ENCODE measurements at regions not wholly inside any gene's neighbourhood (a gene's known extent, or its start where the extent isn't known, plus 50 kb on each side); places are given as distances from the start of the nearest gene placed in this dataset.

DNA sequence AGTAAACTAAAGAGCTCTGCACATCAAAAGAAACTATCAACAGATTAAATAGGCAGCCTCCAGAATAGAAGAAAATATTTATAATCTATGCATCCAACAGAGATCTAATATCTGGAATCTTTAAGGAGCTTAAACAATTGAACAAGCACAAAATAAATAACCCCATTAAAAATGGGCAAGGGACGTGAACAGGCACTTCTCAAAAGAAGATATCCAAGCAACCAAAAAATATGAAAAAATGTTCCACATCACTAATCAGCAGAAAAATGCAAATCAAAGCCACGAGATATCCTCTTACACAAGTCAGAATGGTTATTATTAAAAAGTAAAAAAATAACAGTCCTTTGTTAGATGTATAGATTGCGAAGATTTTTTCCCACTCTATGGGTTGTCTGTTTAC lies 109.1 kb upstream of the TRPC7 start:
- TF ChIP-seq GLIS3 (CRISPR knock-in tag; IDR thresholded peaks at IDR 0.05): no peak
- no peak for TF ChIP-seq RARB (CRISPR knock-in tag; IDR thresholded peaks at IDR 0.05)
- no peak for TF ChIP-seq ISL1 (CRISPR knock-in tag; IDR thresholded peaks at IDR 0.05)
- TF ChIP-seq, protein P1, sequence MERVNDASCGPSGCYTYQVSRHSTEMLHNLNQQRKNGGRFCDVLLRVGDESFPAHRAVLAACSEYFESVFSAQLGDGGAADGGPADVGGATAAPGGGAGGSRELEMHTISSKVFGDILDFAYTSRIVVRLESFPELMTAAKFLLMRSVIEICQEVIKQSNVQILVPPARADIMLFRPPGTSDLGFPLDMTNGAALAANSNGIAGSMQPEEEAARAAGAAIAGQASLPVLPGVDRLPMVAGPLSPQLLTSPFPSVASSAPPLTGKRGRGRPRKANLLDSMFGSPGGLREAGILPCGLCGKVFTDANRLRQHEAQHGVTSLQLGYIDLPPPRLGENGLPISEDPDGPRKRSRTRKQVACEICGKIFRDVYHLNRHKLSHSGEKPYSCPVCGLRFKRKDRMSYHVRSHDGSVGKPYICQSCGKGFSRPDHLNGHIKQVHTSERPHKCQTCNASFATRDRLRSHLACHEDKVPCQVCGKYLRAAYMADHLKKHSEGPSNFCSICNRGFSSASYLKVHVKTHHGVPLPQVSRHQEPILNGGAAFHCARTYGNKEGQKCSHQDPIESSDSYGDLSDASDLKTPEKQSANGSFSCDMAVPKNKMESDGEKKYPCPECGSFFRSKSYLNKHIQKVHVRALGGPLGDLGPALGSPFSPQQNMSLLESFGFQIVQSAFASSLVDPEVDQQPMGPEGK (CRISPR knock-in tag; IDR thresholded peaks at IDR 0.05; ENCODE audit: borderline replicate concordance): no peak
- no peak for TF ChIP-seq SNAI2 (CRISPR knock-in tag; IDR thresholded peaks at IDR 0.05)
- no peak for TF ChIP-seq BACH2 (CRISPR knock-in tag; IDR thresholded peaks at IDR 0.05; ENCODE audit: borderline replicate concordance)
- TF ChIP-seq, protein P2, sequence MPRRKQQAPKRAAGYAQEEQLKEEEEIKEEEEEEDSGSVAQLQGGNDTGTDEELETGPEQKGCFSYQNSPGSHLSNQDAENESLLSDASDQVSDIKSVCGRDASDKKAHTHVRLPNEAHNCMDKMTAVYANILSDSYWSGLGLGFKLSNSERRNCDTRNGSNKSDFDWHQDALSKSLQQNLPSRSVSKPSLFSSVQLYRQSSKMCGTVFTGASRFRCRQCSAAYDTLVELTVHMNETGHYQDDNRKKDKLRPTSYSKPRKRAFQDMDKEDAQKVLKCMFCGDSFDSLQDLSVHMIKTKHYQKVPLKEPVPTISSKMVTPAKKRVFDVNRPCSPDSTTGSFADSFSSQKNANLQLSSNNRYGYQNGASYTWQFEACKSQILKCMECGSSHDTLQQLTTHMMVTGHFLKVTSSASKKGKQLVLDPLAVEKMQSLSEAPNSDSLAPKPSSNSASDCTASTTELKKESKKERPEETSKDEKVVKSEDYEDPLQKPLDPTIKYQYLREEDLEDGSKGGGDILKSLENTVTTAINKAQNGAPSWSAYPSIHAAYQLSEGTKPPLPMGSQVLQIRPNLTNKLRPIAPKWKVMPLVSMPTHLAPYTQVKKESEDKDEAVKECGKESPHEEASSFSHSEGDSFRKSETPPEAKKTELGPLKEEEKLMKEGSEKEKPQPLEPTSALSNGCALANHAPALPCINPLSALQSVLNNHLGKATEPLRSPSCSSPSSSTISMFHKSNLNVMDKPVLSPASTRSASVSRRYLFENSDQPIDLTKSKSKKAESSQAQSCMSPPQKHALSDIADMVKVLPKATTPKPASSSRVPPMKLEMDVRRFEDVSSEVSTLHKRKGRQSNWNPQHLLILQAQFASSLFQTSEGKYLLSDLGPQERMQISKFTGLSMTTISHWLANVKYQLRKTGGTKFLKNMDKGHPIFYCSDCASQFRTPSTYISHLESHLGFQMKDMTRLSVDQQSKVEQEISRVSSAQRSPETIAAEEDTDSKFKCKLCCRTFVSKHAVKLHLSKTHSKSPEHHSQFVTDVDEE (CRISPR knock-in tag; IDR thresholded peaks at IDR 0.05): no peak
- no peak for TF ChIP-seq TCF4 (CRISPR knock-in tag; IDR thresholded peaks at IDR 0.05; ENCODE audit: borderline replicate concordance)

Data from SK-N-SH treated with all-trans-retinoic acid at 6 μM for 48 hours (cell line).